T-cell (primary cell): ENCODE measurements at regions not wholly inside any gene's neighbourhood (a gene's known extent, or its start where the extent isn't known, plus 50 kb on each side); places are given as distances from the start of the nearest gene placed in this dataset.

Experiments used
- ATAC-seq, 4 experiments: fragments of 200-7000 bp in 3 of 4; fragments of 150-1000 bp in 1 of 4; cut with Tn5 transposase; replicated peaks in 1 of 4; 1 replicate in 3 of 4; 2 replicates in 1 of 4; pipeline ENCODE4 v1.10.0; 2021; ENCODE audit warnings: moderate library complexity in 3 of 4, mild to moderate bottlenecking in 2 of 4, moderate number of reproducible peaks in 1 of 4
- CTCF ChIA-PET, 2 donors: fragments of 300-600 bp; sonication (Branson Sonifier 250); formaldehyde crosslinking; loops; one replicate each; lab custom pipeline; 2022; ENCODE audit warnings: antibody characterized with exemption in 2 of 2; lab: Charles Lee
- POLR2A ChIA-PET, 2 donors: fragments of 300-600 bp; sonication (Branson Sonifier 250); formaldehyde crosslinking; loops; one replicate each; lab custom pipeline; 2022; ENCODE audit warnings: antibody characterized with exemption in 2 of 2; lab: Charles Lee
- DNase-seq, 35 experiments: peaks; one replicate each; pipeline versions ENCODE4 v3.0.0 to v3.0.0-alpha.2; 2013 to 2023
- H3K27ac ChIP-seq: one replicate; pipeline ENCODE4 v1.5.1; 2013; ENCODE audit warnings: low read length
- H3K27me3 ChIP-seq, 2 experiments: replicated peaks in 1 of 2; 1 replicate in 1 of 2; 2 replicates in 1 of 2; pipeline versions ENCODE4 v1.6.1 to v1.7.0; 2013; ENCODE audit warnings: low read length in 1 of 2, mixed read lengths in 1 of 2; ENCODE audit not compliant: control insufficient read depth in 2 of 2, insufficient read depth in 2 of 2; ENCODE audit errors: extremely low read depth in 1 of 2
- H3K36me3 ChIP-seq, 2 donors: 1 replicate in 1 of 2; 2 replicates in 1 of 2; pipeline versions ENCODE4 v1.6.1 to v1.7.0; 2013; ENCODE audit warnings: low read length in 1 of 2; ENCODE audit not compliant: control insufficient read depth in 2 of 2, insufficient read depth in 1 of 2; ENCODE audit errors: extremely low read depth in 1 of 2
- H3K4me1 ChIP-seq, 2 experiments: 1 replicate in 1 of 2; 2 replicates in 1 of 2; pipeline versions ENCODE4 v1.6.1 to v1.7.0; 2013; ENCODE audit warnings: low read length in 2 of 2, mixed read lengths in 1 of 2; ENCODE audit not compliant: insufficient read depth in 2 of 2, control insufficient read depth in 1 of 2; ENCODE audit errors: extremely low read depth in 1 of 2
- H3K4me3 ChIP-seq, 2 donors: 1 replicate in 1 of 2; 2 replicates in 1 of 2; pipeline versions ENCODE4 v1.5.1 to v1.7.0; 2013; ENCODE audit warnings: mild to moderate bottlenecking in 2 of 2, low read length in 1 of 2, moderate library complexity in 1 of 2; ENCODE audit not compliant: control insufficient read depth in 1 of 2; ENCODE audit errors: extremely low read depth in 1 of 2
- H3K9me3 ChIP-seq: 2 replicates; pipeline ENCODE4 v1.7.0; 2013
- H3K27ac Mint-ChIP-seq, 2 donors: one replicate each; pipeline ENCODE4 v1.8.0; 2020 to 2021; ENCODE audit warnings: mild to moderate bottlenecking in 2 of 2, mixed read lengths in 2 of 2
- H3K27me3 Mint-ChIP-seq, 2 donors: one replicate each; pipeline ENCODE4 v1.8.0; 2021 to 2022; ENCODE audit warnings: mixed read lengths in 2 of 2
- H3K36me3 Mint-ChIP-seq: one replicate; pipeline ENCODE4 v1.8.0; 2021; ENCODE audit warnings: mixed read lengths
- H3K4me1 Mint-ChIP-seq, 3 donors: one replicate each; pipeline ENCODE4 v1.8.0; 2020 to 2022; ENCODE audit warnings: mixed read lengths in 3 of 3, mild to moderate bottlenecking in 1 of 3
- H3K4me3 Mint-ChIP-seq, 3 donors: one replicate each; pipeline ENCODE4 v1.8.0; 2020 to 2022; ENCODE audit warnings: mild to moderate bottlenecking in 3 of 3, mixed read lengths in 3 of 3, moderate library complexity in 3 of 3
- H3K9me3 Mint-ChIP-seq, 3 donors: one replicate each; pipeline ENCODE4 v1.8.0; 2020 to 2022; ENCODE audit warnings: mixed read lengths in 3 of 3
- WGBS: methylation state at CpG from one replicate; pipeline ENCODE4 v1.1.5; 2013; ENCODE audit warnings: missing lambda C conversion rate; ENCODE audit not compliant: insufficient coverage; 5-methylcytosine and 5-hydroxymethylcytosine counted together

DNA sequence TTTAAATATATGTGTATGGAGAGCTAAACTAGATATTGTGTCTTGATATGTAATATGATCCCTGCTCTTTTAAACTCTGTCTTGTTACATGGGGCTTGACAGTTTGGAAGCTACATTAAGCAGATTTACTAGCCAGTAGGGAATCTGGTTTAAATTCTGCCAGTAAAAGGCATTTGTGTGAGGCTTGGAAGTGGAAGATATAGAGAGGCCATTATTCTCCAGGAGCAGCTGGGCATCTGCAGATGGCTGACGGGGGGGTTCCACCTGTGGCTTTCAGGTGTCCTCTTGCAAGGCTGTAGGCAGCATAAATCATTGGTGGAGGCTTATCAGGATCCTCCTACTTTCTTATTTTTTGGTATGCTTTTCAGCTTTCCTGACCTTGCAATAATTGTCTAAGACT is 179.1 kb upstream of the FBXL7 start:
- ChIA-PET CTCF (no interaction called here), POLR2A (no interaction called here)
- Histone ChIP-seq H3K4me3 (no peak overlapping the region), H3K27ac (no peak overlapping the region), H3K9me3 (no peaks in the 10 kb centered on the region), H3K4me1 (no peaks in the 10 kb centered on the region), H3K36me3 (no peaks in the 10 kb centered on the region), H3K27me3 (no peaks in the 10 kb centered on the region)
- Mint-ChIP-seq H3K27me3 (no peaks in the 10 kb centered on the region), H3K36me3 (no peaks in the 10 kb centered on the region), H3K9me3 (peaks cover 4 to 9% (median 7%) of the 10 kb centered on the region in 3 donors), H3K4me1 (no peaks in the 10 kb centered on the region), H3K4me3 (no peak overlapping the region), H3K27ac (no peak overlapping the region)
- no CpG with 5 or more reads among the region's 1 CpG for WGBS
- ATAC-seq = no peak
- no peak for DNase-seq

DNA sequence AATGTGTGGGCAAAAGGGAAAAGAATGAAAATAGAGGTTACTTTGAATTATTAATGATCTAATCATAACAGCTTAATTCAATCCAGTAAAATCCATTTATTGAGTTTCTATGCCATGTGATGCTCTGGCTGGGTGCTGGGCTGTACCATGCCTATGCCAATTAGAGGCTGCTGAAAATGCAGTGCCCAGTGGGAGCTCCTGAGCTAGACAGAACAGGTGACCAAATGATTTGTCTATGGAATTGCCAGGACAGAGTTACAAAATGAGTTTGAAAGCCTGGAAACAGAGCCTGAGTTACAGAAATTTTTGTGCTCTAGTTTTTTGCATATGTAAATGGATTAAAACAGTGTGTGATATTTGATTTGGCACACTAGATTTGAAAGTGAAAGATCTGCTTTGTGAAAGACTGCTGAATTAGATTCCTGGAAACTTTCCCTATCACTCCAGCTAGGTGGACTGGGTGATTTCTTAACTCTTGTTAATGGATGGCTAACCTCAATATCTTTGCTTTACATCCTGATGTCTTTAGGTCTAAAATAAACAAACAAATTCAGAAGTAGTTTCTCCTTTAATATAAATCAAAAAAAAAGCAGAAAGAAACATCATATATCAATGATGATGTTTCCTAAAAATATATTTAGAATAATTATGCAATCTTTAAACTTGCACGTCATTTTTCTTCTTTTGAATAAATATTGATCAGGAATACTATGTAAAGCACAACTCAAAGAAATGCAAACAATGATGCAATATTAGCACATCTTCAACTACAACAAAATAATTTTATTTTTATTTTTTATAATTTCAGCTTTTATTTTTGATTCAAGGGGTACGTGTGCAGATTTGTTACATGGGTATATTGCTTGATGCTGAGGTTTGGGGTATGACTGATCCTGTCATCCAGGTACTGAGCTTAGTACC is 194.8 kb upstream of the FBXL7 start:
- WGBS = no CpG with 5 or more reads among the region's 2 CpGs
- Histone ChIP-seq H3K36me3 (no peaks in the 10 kb centered on the region), H3K4me1 (no peaks in the 10 kb centered on the region), H3K27me3 (no peaks in the 10 kb centered on the region), H3K9me3 (no peaks in the 10 kb centered on the region), H3K27ac (no peak overlapping the region), H3K4me3 (no peak overlapping the region)
- Mint-ChIP-seq H3K27ac (no peak overlapping the region), H3K36me3 (no peaks in the 10 kb centered on the region), H3K4me3 (no peak overlapping the region), H3K4me1 (no peaks in the 10 kb centered on the region), H3K27me3 (no peaks in the 10 kb centered on the region), H3K9me3 (peaks cover 10 to 15% (median 11%) of the 10 kb centered on the region in 3 donors)
- ChIA-PET CTCF (no interaction called here), POLR2A (interaction anchor here in 1 of 2 donors (0.5 kb wide), 1 partner anchor 74 kb away, joined by 10 read pairs; no protein-coding TSS in a partner anchor)
- ATAC-seq = no peak
- DNase-seq = no peak

DNA sequence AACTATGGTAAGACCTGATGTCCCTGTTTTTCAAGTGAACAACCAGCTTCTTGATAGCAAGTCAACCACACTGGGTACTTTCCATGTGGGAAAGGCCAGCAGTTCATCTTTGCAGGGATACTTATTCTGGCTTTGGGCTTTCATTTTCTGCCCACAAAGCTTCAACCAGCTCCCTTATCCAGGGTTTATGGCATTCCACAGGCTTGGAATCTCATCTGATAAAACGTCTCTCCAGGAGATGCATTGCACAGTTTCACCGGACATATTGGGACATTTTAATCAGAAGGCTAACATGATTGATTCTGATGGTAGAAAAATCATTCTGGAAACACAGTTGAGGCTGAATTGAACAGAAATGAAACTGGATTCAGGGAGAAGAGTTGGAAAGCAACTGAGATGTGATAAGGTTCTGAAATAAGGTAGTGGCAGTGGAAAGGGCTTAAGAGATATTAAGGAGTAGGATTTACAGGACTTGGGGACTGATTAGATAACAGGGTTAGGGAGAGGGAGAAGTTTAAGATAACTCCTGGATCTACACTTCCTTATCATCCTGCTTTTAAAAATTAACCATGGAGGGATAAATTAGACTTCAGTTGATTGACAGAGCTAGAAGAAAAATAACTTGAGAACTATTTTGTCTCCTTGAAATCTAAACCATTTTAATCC is 195.8 kb upstream of the FBXL7 start:
- Histone ChIP-seq H3K4me3 (no peak overlapping the region), H3K4me1 (no peaks in the 10 kb centered on the region), H3K27me3 (no peaks in the 10 kb centered on the region), H3K36me3 (no peaks in the 10 kb centered on the region), H3K9me3 (no peaks in the 10 kb centered on the region), H3K27ac (no peak overlapping the region)
- no peak for DNase-seq
- peaks cover 10 to 15% (median 10%) of the 10 kb centered on the region in 3 donors for H3K9me3 Mint-ChIP-seq
- H3K27ac Mint-ChIP-seq = no peak overlapping the region
- no peaks in the 10 kb centered on the region for H3K36me3 Mint-ChIP-seq
- H3K27me3 Mint-ChIP-seq = no peaks in the 10 kb centered on the region
- no peak overlapping the region for H3K4me3 Mint-ChIP-seq
- POLR2A ChIA-PET = no interaction called here
- WGBS = 75% methylated on average over 2 of the region's 2 CpGs
- ATAC-seq = no peak
- H3K4me1 Mint-ChIP-seq = no peaks in the 10 kb centered on the region
- CTCF ChIA-PET = no interaction called here

DNA sequence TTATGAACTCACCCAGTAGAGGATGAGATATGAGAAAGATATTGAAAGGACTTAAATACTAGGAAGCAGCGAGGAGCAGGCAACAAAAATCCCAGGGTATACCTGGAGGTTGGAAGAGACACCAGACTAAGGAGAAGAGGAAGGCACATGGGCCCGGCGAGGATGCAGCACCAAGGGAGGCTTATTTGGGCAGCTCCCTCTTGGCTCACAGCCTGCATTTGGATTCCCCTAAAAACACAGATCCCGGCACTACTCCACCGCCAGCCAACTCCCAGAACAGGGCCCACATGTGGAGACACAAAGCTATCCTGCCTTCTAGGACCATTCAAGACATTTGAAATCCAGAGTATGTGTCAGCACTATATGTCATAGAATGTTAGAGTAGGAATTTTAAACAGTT is 199.8 kb upstream of the FBXL7 start:
- Histone ChIP-seq H3K4me1 (no peaks in the 10 kb centered on the region), H3K4me3 (no peak overlapping the region), H3K27ac (no peak overlapping the region), H3K27me3 (no peaks in the 10 kb centered on the region), H3K9me3 (no peaks in the 10 kb centered on the region), H3K36me3 (no peaks in the 10 kb centered on the region)
- Mint-ChIP-seq H3K9me3 (peaks cover 2 to 9% (median 3%) of the 10 kb centered on the region in 3 donors), H3K4me3 (no peak overlapping the region), H3K4me1 (no peaks in the 10 kb centered on the region), H3K27ac (no peak overlapping the region), H3K27me3 (no peaks in the 10 kb centered on the region), H3K36me3 (no peaks in the 10 kb centered on the region)
- DNase-seq (no peak), ATAC-seq (no peak)
- 92% methylated on average over 2 of the region's 5 CpGs for WGBS
- ChIA-PET CTCF (no interaction called here), POLR2A (no interaction called here)

DNA sequence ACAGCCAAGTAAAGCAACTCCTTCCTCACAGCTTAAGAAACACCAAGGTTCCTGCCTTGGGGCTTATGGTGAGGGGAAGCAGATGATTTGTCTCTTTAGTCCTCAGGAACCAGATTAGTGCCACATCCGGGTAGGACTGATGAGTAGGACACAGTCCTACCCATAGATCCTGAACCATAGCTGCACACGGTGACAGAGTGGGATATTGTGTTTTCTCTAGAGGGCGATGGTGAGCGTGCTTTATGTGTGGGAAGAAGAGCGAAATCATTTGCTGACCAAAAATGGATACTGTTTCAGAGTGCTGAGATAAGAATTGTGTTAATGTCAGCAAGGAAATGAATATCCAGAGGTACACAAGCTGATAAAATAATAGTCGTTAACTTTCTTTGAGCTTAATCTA is 209.0 kb upstream of the FBXL7 start:
- Mint-ChIP-seq H3K27me3 (no peaks in the 10 kb centered on the region), H3K36me3 (no peaks in the 10 kb centered on the region), H3K27ac (no peak overlapping the region), H3K4me3 (no peak overlapping the region), H3K4me1 (no peaks in the 10 kb centered on the region), H3K9me3 (peaks cover 6 to 13% (median 12%) of the 10 kb centered on the region in 3 donors)
- Histone ChIP-seq H3K27ac (no peak overlapping the region), H3K4me1 (no peaks in the 10 kb centered on the region), H3K9me3 (no peaks in the 10 kb centered on the region), H3K4me3 (no peak overlapping the region), H3K36me3 (no peaks in the 10 kb centered on the region), H3K27me3 (no peaks in the 10 kb centered on the region)
- ATAC-seq = no peak
- DNase-seq = no peak
- ChIA-PET POLR2A (no interaction called here), CTCF (no interaction called here)
- WGBS = 82% methylated on average over 4 of the region's 6 CpGs

DNA sequence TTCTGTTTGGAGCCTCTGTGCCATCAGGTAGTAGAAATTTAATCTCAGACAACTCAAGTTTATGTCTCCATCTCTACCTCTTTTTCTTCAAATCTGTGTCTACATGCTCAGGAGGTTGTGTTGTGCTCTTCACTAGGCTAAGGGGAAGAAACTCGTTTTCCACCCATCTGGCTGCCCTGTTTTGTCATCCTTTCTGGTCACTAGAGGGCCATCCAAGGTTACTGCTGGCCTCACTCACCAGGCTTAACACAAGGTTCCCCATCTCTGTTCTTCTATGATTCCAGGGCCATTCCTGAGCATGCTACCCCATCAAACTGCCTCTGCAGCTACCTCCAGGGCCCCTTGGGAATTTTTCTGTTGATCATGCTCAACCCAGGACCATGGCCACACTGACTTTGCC is 213.3 kb upstream of the FBXL7 start:
- no peaks in the 10 kb centered on the region for H3K27me3 ChIP-seq
- POLR2A ChIA-PET = no interaction called here
- H3K4me3 ChIP-seq = no peak overlapping the region
- Mint-ChIP-seq H3K27ac (no peak overlapping the region), H3K27me3 (no peaks in the 10 kb centered on the region), H3K9me3 (peaks cover 7 to 20% (median 12%) of the 10 kb centered on the region in 3 donors), H3K36me3 (no peaks in the 10 kb centered on the region), H3K4me3 (no peak overlapping the region), H3K4me1 (no peaks in the 10 kb centered on the region)
- H3K4me1 ChIP-seq = no peaks in the 10 kb centered on the region
- CTCF ChIA-PET = no interaction called here
- no peaks in the 10 kb centered on the region for H3K36me3 ChIP-seq
- H3K9me3 ChIP-seq = no peaks in the 10 kb centered on the region
- no CpG with 5 or more reads among the region's 1 CpG for WGBS
- no peak for DNase-seq
- ATAC-seq = no peak
- H3K27ac ChIP-seq = no peak overlapping the region
